Upper lobe of left lung (tissue), 4 donors: ENCODE measurements at regions not wholly inside any gene's neighbourhood (a gene's known extent, or its start where the extent isn't known, plus 50 kb on each side); places are given as distances from the start of the nearest gene placed in this dataset.

Experiments
- CTCF ChIP-seq, 6 experiments: fragments of 450-650 bp in 4 of 6; fragments of 200-600 bp in 2 of 6; sonication (generic) in 2 of 6; IDR thresholded peaks; one replicate each; pipeline ENCODE4 v1.5.1; 2016 to 2019; ENCODE audit warnings: antibody characterized with exemption in 6 of 6
- POLR2A ChIP-seq, 4 donors: fragments of 450-650 bp; IDR thresholded peaks; one replicate each; pipeline ENCODE4 v1.5.1; 2016 to 2017; ENCODE audit warnings: antibody characterized with exemption in 4 of 4, mild to moderate bottlenecking in 2 of 4
- POLR2AphosphoS5 ChIP-seq, 2 donors: sonication (generic); formaldehyde crosslinking; IDR thresholded peaks; one replicate each; pipeline ENCODE4 v1.5.1; 2017; ENCODE audit warnings: antibody characterized with exemption in 2 of 2

- TF ChIP-seq POLR2A (IDR thresholded peaks at IDR 0.05) (no peak), CTCF (IDR thresholded peaks at IDR 0.05) (no peak), POLR2AphosphoS5 (IDR thresholded peaks at IDR 0.05) (no peak)
These were observed 169.3 kb downstream of the ACKR3 start for GRCh38 chr2:236738896-236739295.
